ENCODE measurements at regions not wholly inside any gene's neighbourhood (a gene's known extent, or its start where the extent isn't known, plus 50 kb on each side); places are given as distances from the start of the nearest gene placed in this dataset.

DNA sequence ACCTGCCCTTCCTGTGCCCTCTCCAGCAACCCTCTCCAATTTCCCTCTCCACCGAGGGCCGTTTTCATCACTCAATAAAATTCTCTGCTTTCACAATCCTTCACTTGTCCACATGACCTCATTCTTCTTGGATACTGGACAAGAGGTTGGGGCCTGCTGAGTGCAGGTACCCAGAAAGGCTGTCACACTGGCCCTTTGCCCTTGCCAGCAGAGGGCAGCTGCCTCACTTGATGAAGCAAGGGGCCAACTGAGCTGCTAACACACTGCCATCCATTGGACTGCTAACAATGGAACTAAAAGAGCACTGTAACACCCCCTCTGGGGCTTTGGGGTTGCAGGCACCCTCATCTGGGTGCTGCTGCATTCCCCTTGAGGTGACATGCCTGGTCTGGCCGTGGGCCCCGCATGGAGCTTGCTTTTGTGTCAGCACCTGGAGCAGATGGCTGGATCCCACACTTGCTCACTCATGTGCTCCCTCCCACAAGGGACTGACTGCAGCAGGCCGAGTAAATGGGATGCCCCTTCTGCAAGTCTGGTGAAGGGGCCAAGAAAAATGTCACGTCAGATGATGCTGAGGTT, 308.1 kb upstream of the ADCY2 start:
- ChIA-PET CTCF (ENCODE audit: partially characterized antibody) (no interaction called here), POLR2A (ENCODE audit: partially characterized antibody) (no interaction called here)
- no peak overlapping the region for H3K4me3 Mint-ChIP-seq

DNA sequence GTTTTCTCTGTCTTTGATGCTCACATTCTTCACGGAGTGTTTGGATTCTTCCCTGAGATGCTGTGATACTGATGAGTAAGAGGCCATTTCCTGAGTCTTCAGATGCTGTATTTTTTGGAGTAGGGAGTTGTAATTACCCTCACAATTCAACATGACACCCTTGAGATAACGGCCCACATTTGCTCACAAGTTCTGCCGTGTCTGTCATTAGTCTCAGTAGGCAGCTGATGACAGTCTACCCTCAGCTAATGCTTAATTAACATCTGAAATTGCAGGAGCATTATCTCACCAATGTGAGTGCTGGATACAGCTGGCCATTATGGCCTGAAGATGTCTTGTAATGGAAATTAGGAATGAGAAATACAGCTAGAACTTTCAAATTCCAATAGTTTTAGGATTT, 307.1 kb upstream of the ADCY2 start:
- H3K4me3 ChIP-seq (ENCODE audit: low read length in 2 of 2) = no peak overlapping the region
- no peaks in the 10 kb centered on the region for H3K36me3 ChIP-seq (ENCODE audit: insufficient read depth, low read length)
- H3K9me3 ChIP-seq (ENCODE audit: control insufficient read depth in 1 of 2, low read length in 2 of 2) = no peaks in the 10 kb centered on the region
- intact Hi-C loops (cut with micrococcal nuclease) = no loop called here
- CTCF ChIA-PET (ENCODE audit: partially characterized antibody) = no interaction called here
- Mint-ChIP-seq H3K27me3 (no peaks in the 10 kb centered on the region), H3K4me3 (no peak overlapping the region), H3K4me1 (no peaks in the 10 kb centered on the region), H3K27ac (no peak overlapping the region), H3K9me3 (peaks cover 0 to 3% (median 0%) of the 10 kb centered on the region in 8 donors), H3K36me3 (no peaks in the 10 kb centered on the region)
- H3K27me3 ChIP-seq (ENCODE audit: insufficient read depth, low read length) = no peaks in the 10 kb centered on the region
- H3K27ac ChIP-seq (ENCODE audit: low read depth, low read length) = no peak overlapping the region
- DNase-seq = no peak
- POLR2A ChIA-PET (ENCODE audit: partially characterized antibody) = no interaction called here
- H3K4me1 ChIP-seq (ENCODE audit: insufficient read depth, low read length) = no peaks in the 10 kb centered on the region

More for the DNA sequence above, 308.1 kb upstream of the ADCY2 start:
- no peak for DNase-seq
- Histone ChIP-seq H3K27me3 (ENCODE audit: insufficient read depth, low read length) (no peaks in the 10 kb centered on the region), H3K27ac (ENCODE audit: low read depth, low read length) (no peak overlapping the region), H3K36me3 (ENCODE audit: insufficient read depth, low read length) (no peaks in the 10 kb centered on the region), H3K9me3 (ENCODE audit: control insufficient read depth in 1 of 2, low read length in 2 of 2) (no peaks in the 10 kb centered on the region), H3K4me1 (ENCODE audit: insufficient read depth, low read length) (no peaks in the 10 kb centered on the region), H3K4me3 (ENCODE audit: low read length in 2 of 2) (no peak overlapping the region)
- H3K27ac Mint-ChIP-seq = no peak overlapping the region
- intact Hi-C loops (cut with micrococcal nuclease) = no loop called here
- H3K36me3 Mint-ChIP-seq = no peaks in the 10 kb centered on the region
- H3K4me1 Mint-ChIP-seq = no peaks in the 10 kb centered on the region
- H3K27me3 Mint-ChIP-seq = no peaks in the 10 kb centered on the region
- peaks cover 0 to 4% (median 0%) of the 10 kb centered on the region in 8 donors for H3K9me3 Mint-ChIP-seq

DNA sequence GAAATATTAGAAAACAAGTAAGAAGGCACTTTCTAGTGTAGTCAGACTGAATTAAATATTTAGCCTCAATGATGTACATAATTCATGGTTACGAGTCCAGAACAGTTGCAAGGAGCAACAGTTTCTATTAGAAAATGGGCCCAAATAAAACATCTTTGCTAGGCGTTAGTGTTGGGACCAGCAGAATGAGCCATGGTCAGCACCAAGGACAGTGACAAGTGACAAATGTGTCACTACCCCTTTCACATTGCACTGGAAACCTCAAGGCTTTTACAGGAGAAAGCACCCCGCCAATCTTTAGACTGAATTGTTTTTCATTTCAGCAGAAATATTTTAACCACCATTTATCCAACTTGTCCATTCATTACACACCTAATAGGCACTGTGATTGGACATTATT, 301.3 kb upstream of the ADCY2 start:
- DNase-seq = no peak
- H3K27me3 Mint-ChIP-seq = peaks cover 0 to 2% of the 10 kb centered on the region in 2 donors
- Histone ChIP-seq H3K36me3 (ENCODE audit: insufficient read depth, low read length) (no peaks in the 10 kb centered on the region), H3K9me3 (ENCODE audit: control insufficient read depth in 1 of 2, low read length in 2 of 2) (no peaks in the 10 kb centered on the region), H3K4me3 (ENCODE audit: low read length in 2 of 2) (no peak overlapping the region), H3K27ac (ENCODE audit: low read depth, low read length) (no peak overlapping the region), H3K27me3 (ENCODE audit: insufficient read depth, low read length) (no peaks in the 10 kb centered on the region), H3K4me1 (ENCODE audit: insufficient read depth, low read length) (no peaks in the 10 kb centered on the region)
- no peak overlapping the region for H3K4me3 Mint-ChIP-seq
- intact Hi-C loops (cut with micrococcal nuclease) = no loop called here
- H3K9me3 Mint-ChIP-seq = peaks cover 0 to 2% (median 0%) of the 10 kb centered on the region in 8 donors
- CTCF ChIA-PET (ENCODE audit: partially characterized antibody) = no interaction called here
- POLR2A ChIA-PET (ENCODE audit: partially characterized antibody) = no interaction called here
- no peak overlapping the region for H3K27ac Mint-ChIP-seq
- H3K4me1 Mint-ChIP-seq = no peaks in the 10 kb centered on the region
- H3K36me3 Mint-ChIP-seq = no peaks in the 10 kb centered on the region

DNA sequence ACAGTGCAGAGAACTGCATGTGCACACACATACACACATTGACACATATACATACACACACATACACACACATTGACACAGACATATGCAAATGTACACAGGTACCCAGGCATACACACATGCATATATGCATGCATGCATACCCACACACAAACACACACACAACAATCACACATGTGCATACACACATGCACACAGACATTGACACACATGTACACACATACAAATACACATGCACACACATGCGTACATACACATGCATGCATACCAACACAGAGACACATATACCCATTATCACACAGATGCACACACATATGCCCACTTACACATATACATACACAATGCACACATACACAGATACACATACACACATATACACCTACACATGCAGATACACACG, 299.6 kb upstream of the ADCY2 start:
- no peak overlapping the region for H3K4me3 ChIP-seq (ENCODE audit: low read length in 2 of 2)
- Mint-ChIP-seq H3K27ac (no peak overlapping the region), H3K9me3 (peaks cover 0 to 4% (median 0%) of the 10 kb centered on the region in 8 donors), H3K4me1 (no peaks in the 10 kb centered on the region), H3K4me3 (no peak overlapping the region), H3K36me3 (no peaks in the 10 kb centered on the region), H3K27me3 (peaks cover 0 to 2% of the 10 kb centered on the region in 2 donors)
- no peak overlapping the region for H3K27ac ChIP-seq (ENCODE audit: low read depth, low read length)
- H3K9me3 ChIP-seq (ENCODE audit: control insufficient read depth in 1 of 2, low read length in 2 of 2) = no peaks in the 10 kb centered on the region
- POLR2A ChIA-PET (ENCODE audit: partially characterized antibody) = no interaction called here
- CTCF ChIA-PET (ENCODE audit: partially characterized antibody) = no interaction called here
- H3K36me3 ChIP-seq (ENCODE audit: insufficient read depth, low read length) = no peaks in the 10 kb centered on the region
- intact Hi-C loops (cut with micrococcal nuclease) = no loop called here
- no peaks in the 10 kb centered on the region for H3K27me3 ChIP-seq (ENCODE audit: insufficient read depth, low read length)
- no peak for DNase-seq
- no peaks in the 10 kb centered on the region for H3K4me1 ChIP-seq (ENCODE audit: insufficient read depth, low read length)

DNA sequence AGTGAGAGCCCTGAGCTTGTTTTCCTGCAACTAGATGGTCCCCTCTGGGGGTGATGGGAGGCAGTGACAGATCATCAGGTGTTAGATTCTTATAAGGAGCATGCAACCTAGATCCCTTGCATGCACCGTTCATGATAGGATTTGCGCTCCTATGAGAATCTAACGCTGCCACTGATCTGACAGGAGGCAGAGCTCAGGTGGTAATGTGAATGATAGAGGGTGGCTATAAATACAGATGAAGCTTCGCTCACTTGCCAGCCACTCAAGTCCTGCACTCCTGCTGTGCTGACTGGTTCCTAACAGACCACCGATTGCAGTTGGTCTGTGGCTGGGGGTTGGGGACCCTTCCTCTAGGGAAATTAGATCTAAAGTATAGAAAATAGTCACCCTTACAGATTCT, 290.6 kb upstream of the ADCY2 start:
- no peak overlapping the region for H3K4me3 Mint-ChIP-seq
- H3K4me1 Mint-ChIP-seq = no peaks in the 10 kb centered on the region
- H3K4me1 ChIP-seq (ENCODE audit: insufficient read depth, low read length) = no peaks in the 10 kb centered on the region
- ChIA-PET CTCF (ENCODE audit: partially characterized antibody) (no interaction called here), POLR2A (ENCODE audit: partially characterized antibody) (no interaction called here)
- H3K36me3 ChIP-seq (ENCODE audit: insufficient read depth, low read length) = no peaks in the 10 kb centered on the region
- H3K27ac ChIP-seq (ENCODE audit: low read depth, low read length) = no peak overlapping the region
- no peaks in the 10 kb centered on the region for H3K27me3 ChIP-seq (ENCODE audit: insufficient read depth, low read length)
- H3K9me3 ChIP-seq (ENCODE audit: control insufficient read depth in 1 of 2, low read length in 2 of 2) = no peaks in the 10 kb centered on the region
- H3K4me3 ChIP-seq (ENCODE audit: low read length in 2 of 2) = no peak overlapping the region
- no peak overlapping the region for H3K27ac Mint-ChIP-seq
- no peak for DNase-seq
- peaks cover 0 to 3% (median 0%) of the 10 kb centered on the region in 8 donors for H3K9me3 Mint-ChIP-seq
- no peaks in the 10 kb centered on the region for H3K27me3 Mint-ChIP-seq
- intact Hi-C loops (cut with micrococcal nuclease) = no loop called here
- H3K36me3 Mint-ChIP-seq = no peaks in the 10 kb centered on the region

DNA sequence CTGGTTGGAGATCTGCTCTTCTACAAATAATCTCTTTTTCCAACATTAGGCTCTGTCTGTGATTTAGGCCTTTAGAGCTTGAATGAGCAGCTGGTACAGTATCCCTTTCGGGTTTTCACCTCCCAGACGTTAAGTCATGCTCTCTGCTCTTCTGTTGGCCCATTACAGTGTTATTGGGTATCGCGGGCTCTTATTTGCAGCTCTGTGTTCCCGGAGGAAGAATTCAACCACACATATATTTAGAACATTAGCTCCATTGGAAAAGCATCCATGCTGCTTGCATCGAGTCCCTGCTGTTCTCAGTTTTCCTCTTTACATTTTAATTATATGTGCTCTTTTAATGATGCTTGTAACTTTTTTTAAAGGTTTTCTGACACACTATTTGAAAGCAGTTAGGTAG, 278.0 kb upstream of the ADCY2 start:
- intact Hi-C loops (cut with micrococcal nuclease) = no loop called here
- POLR2A ChIA-PET (ENCODE audit: partially characterized antibody) = no interaction called here
- H3K27me3 Mint-ChIP-seq = peaks cover 0 to 2% of the 10 kb centered on the region in 2 donors
- H3K4me3 Mint-ChIP-seq = no peak overlapping the region
- peaks cover 0 to 3% (median 2%) of the 10 kb centered on the region in 8 donors for H3K9me3 Mint-ChIP-seq
- Histone ChIP-seq H3K27ac (ENCODE audit: low read depth, low read length) (no peak overlapping the region), H3K4me1 (ENCODE audit: insufficient read depth, low read length) (no peaks in the 10 kb centered on the region), H3K36me3 (ENCODE audit: insufficient read depth, low read length) (no peaks in the 10 kb centered on the region), H3K9me3 (ENCODE audit: control insufficient read depth in 1 of 2, low read length in 2 of 2) (no peaks in the 10 kb centered on the region), H3K27me3 (ENCODE audit: insufficient read depth, low read length) (no peaks in the 10 kb centered on the region), H3K4me3 (ENCODE audit: low read length in 2 of 2) (no peak overlapping the region)
- no peak for DNase-seq
- no peak overlapping the region for H3K27ac Mint-ChIP-seq
- no peaks in the 10 kb centered on the region for H3K4me1 Mint-ChIP-seq
- CTCF ChIA-PET (ENCODE audit: partially characterized antibody) = no interaction called here
- no peaks in the 10 kb centered on the region for H3K36me3 Mint-ChIP-seq

DNA sequence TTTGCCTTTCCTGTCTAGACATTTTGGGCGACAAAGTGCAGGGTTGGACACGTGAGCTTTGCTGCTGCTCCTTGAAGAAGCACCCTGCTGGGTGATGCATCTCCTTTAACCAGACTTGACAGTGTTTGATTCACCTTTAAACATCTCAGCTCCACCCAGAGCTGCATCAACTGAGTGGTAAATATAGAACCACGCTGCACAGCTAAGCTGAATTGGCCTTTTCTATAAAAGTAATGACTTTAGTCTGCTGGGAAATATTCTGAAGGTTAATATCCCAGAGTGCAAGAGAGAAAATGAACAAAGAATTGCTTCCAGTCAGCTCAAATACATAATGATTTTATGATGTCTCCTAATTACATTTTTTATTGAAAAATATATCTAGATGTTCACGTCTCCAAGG, 264.3 kb upstream of the ADCY2 start:
- Mint-ChIP-seq H3K9me3 (peaks cover 0 to 22% (median 11%) of the 10 kb centered on the region in 8 donors), H3K27ac (no peak overlapping the region), H3K36me3 (no peaks in the 10 kb centered on the region), H3K27me3 (no peaks in the 10 kb centered on the region), H3K4me1 (no peaks in the 10 kb centered on the region), H3K4me3 (no peak overlapping the region)
- no peak for DNase-seq
- Histone ChIP-seq H3K36me3 (ENCODE audit: insufficient read depth, low read length) (no peaks in the 10 kb centered on the region), H3K4me1 (ENCODE audit: insufficient read depth, low read length) (no peaks in the 10 kb centered on the region), H3K27ac (ENCODE audit: low read depth, low read length) (no peak overlapping the region), H3K9me3 (ENCODE audit: control insufficient read depth in 1 of 2, low read length in 2 of 2) (no peaks in the 10 kb centered on the region), H3K4me3 (ENCODE audit: low read length in 2 of 2) (no peak overlapping the region), H3K27me3 (ENCODE audit: insufficient read depth, low read length) (no peaks in the 10 kb centered on the region)
- ChIA-PET POLR2A (ENCODE audit: partially characterized antibody) (no interaction called here), CTCF (ENCODE audit: partially characterized antibody) (no interaction called here)
- intact Hi-C loops (cut with micrococcal nuclease) = no loop called here

DNA sequence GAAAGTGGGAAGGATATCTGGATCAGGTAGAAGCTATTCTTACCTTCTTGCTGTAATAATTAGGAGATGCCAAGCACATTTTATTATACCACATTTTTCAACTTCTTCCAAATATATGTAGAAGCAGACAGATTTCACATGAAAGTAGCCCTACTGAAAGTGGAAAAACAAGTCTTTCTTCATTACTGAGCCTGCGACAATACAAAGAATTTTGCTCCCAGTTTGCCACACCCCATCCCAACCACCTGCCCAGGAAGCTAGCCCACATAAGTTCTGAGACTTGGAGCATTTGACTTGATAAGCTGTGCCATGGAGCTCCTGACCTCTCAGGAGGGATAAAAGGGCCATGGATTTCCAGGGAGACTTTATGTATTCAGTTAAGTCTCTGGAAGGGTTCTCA, 249.1 kb upstream of the ADCY2 start:
- Histone ChIP-seq H3K36me3 (ENCODE audit: insufficient read depth, low read length) (no peaks in the 10 kb centered on the region), H3K27me3 (ENCODE audit: insufficient read depth, low read length) (no peaks in the 10 kb centered on the region), H3K4me3 (ENCODE audit: low read length in 2 of 2) (no peak overlapping the region), H3K9me3 (ENCODE audit: control insufficient read depth in 1 of 2, low read length in 2 of 2) (peaks cover 0 to 4% of the 10 kb centered on the region in 2 donors), H3K4me1 (ENCODE audit: insufficient read depth, low read length) (no peaks in the 10 kb centered on the region), H3K27ac (ENCODE audit: low read depth, low read length) (no peak overlapping the region)
- no peaks in the 10 kb centered on the region for H3K4me1 Mint-ChIP-seq
- DNase-seq = no peak
- H3K36me3 Mint-ChIP-seq = no peaks in the 10 kb centered on the region
- H3K27me3 Mint-ChIP-seq = no peaks in the 10 kb centered on the region
- POLR2A ChIA-PET (ENCODE audit: partially characterized antibody) = no interaction called here
- H3K27ac Mint-ChIP-seq = no peak overlapping the region
- H3K9me3 Mint-ChIP-seq = peaks cover 0 to 8% (median 4%) of the 10 kb centered on the region in 8 donors
- intact Hi-C loops (cut with micrococcal nuclease) = no loop called here
- no peak overlapping the region for H3K4me3 Mint-ChIP-seq
- CTCF ChIA-PET (ENCODE audit: partially characterized antibody) = no interaction called here
